ENCODE measurements at regions not wholly inside any gene's neighbourhood (a gene's known extent, or its start where the extent isn't known, plus 50 kb on each side); places are given as distances from the start of the nearest gene placed in this dataset.

- H3K9me2 ChIP-seq (ENCODE audit: insufficient read depth) = peaks cover 3% of the 10 kb centered on the region; the same call in 1 of the 2 replicates
- Mint-ChIP-seq H3K27me3 (ENCODE audit: insufficient read depth, low read depth, poor library complexity) (no peaks in the 10 kb centered on the region), H3K9me3 (peaks cover 6% of the 10 kb centered on the region), H3K4me1 (no peaks in the 10 kb centered on the region), H3K36me3 (ENCODE audit: low read depth) (peaks cover 4% of the 10 kb centered on the region; the same call in 2 of the 3 replicates), H3K4me3 (no peak overlapping the region), H3K27ac (no peak overlapping the region)
- no peaks in the 10 kb centered on the region for H3K27me3 ChIP-seq (ENCODE audit: insufficient read depth)
- no peaks in the 10 kb centered on the region for H3K79me2 ChIP-seq (replicated peaks; ENCODE audit: insufficient read depth)
- DNase-seq (ENCODE audit: low spot score) (no peak), ATAC-seq (no peak)
- no peak overlapping the region for H3K4me2 ChIP-seq
- H3F3A ChIP-seq (replicated peaks; ENCODE audit: low read depth) = no peaks in the 10 kb centered on the region
- H3K36me3 ChIP-seq (ENCODE audit: insufficient read depth) = no peaks in the 10 kb centered on the region
- no peak overlapping the region for H3K4me3 ChIP-seq
- no peak for TF ChIP-seq JUNB (IDR thresholded peaks at IDR 0.05; ENCODE audit: unreplicated experiment)
- TF ChIP-seq POLR2AphosphoS5 (IDR thresholded peaks at IDR 0.05; ENCODE audit: low read depth) = no peak
- no peak for TF ChIP-seq ZNF114 (CRISPR knock-in tag; IDR thresholded peaks at IDR 0.05)
- TF ChIP-seq ETS1 (IDR thresholded peaks at IDR 0.05) = no peak
- no peak for TF ChIP-seq ZNF331 (CRISPR knock-in tag; IDR thresholded peaks at IDR 0.05; ENCODE audit: low read depth)
- TF ChIP-seq EZH2phosphoT487 (IDR thresholded peaks at IDR 0.05; ENCODE audit: unreplicated experiment) = no peak
- TF ChIP-seq STAT1 (IDR thresholded peaks at IDR 0.05; ENCODE audit: unreplicated experiment) = no peak
- TF ChIP-seq NANOG (IDR thresholded peaks at IDR 0.05; ENCODE audit: borderline replicate concordance) = no peak
- TF ChIP-seq ZNF462 (CRISPR knock-in tag; IDR thresholded peaks at IDR 0.05) = no peak
- no peak for TF ChIP-seq REST (IDR thresholded peaks at IDR 0.05; ENCODE audit: unreplicated experiment)
- TF ChIP-seq CREB1 (CRISPR knock-in tag; IDR thresholded peaks at IDR 0.05; ENCODE audit: low read depth) = no peak
- no peak for TF ChIP-seq EZH2 (IDR thresholded peaks at IDR 0.05; ENCODE audit: low read depth, unreplicated experiment)
- TF ChIP-seq CTCF (conservative IDR thresholded peaks at IDR 0.05; ENCODE audit: low read depth in 2 of 2) = no peak
- no peaks in the 10 kb centered on the region for H3K4me1 ChIP-seq (ENCODE audit: insufficient read depth)
- no peak overlapping the region for H2AFZ ChIP-seq
- H4K20me1 ChIP-seq (replicated peaks; ENCODE audit: insufficient read depth) = no peaks in the 10 kb centered on the region
- H3K27ac ChIP-seq (ENCODE audit: low read depth) = no peak overlapping the region
Observed at GRCh38 chr3:30305021-30305420, 301.4 kb upstream of the TGFBR2 start.

Data from GM23338 (cell line).